Panc1 (cell line): ENCODE measurements at regions not wholly inside any gene's neighbourhood (a gene's known extent, or its start where the extent isn't known, plus 50 kb on each side); places are given as distances from the start of the nearest gene placed in this dataset.

ENCODE experiments used
- CTCF ChIP-seq: fragments of 450-650 bp; IDR thresholded peaks from 2 replicates; pipeline ENCODE4 v1.5.1; 2017; ENCODE audit warnings: mild to moderate bottlenecking
- POLR2AphosphoS5 ChIP-seq: IDR thresholded peaks from 2 replicates; pipeline ENCODE4 v1.6.1; 2012; ENCODE audit warnings: mild to moderate bottlenecking, low read depth, low read length, moderate library complexity
- SIN3A ChIP-seq: IDR thresholded peaks from 2 replicates; pipeline ENCODE4 v1.6.1; 2012; ENCODE audit warnings: low read depth, mild to moderate bottlenecking, low read length, moderate library complexity, borderline replicate concordance; ENCODE audit not compliant: insufficient read depth
- TCF7L2 ChIP-seq: IDR thresholded peaks from 2 replicates; pipeline ENCODE4 v1.6.1; 2011; ENCODE audit warnings: mild to moderate bottlenecking, low read depth, low read length, inconsistent platforms
- TF ChIP-seq, protein P1 (sequence below), 2 experiments: IDR thresholded peaks; 2 replicates each; pipeline ENCODE4 v1.6.1; 2011 to 2012; ENCODE audit warnings: low read depth in 2 of 2, control low read depth in 1 of 2, low read length in 1 of 2, mild to moderate bottlenecking in 1 of 2, moderate library complexity in 1 of 2; ENCODE audit not compliant: insufficient read depth in 1 of 2

GRCh38 chr15:95097361-95097760, 866.0 kb downstream of the MCTP2 start:
- TF ChIP-seq CTCF (no peak), TCF7L2 (no peak), POLR2AphosphoS5 (no peak), SIN3A (no peak)
- TF ChIP-seq, protein P1, sequence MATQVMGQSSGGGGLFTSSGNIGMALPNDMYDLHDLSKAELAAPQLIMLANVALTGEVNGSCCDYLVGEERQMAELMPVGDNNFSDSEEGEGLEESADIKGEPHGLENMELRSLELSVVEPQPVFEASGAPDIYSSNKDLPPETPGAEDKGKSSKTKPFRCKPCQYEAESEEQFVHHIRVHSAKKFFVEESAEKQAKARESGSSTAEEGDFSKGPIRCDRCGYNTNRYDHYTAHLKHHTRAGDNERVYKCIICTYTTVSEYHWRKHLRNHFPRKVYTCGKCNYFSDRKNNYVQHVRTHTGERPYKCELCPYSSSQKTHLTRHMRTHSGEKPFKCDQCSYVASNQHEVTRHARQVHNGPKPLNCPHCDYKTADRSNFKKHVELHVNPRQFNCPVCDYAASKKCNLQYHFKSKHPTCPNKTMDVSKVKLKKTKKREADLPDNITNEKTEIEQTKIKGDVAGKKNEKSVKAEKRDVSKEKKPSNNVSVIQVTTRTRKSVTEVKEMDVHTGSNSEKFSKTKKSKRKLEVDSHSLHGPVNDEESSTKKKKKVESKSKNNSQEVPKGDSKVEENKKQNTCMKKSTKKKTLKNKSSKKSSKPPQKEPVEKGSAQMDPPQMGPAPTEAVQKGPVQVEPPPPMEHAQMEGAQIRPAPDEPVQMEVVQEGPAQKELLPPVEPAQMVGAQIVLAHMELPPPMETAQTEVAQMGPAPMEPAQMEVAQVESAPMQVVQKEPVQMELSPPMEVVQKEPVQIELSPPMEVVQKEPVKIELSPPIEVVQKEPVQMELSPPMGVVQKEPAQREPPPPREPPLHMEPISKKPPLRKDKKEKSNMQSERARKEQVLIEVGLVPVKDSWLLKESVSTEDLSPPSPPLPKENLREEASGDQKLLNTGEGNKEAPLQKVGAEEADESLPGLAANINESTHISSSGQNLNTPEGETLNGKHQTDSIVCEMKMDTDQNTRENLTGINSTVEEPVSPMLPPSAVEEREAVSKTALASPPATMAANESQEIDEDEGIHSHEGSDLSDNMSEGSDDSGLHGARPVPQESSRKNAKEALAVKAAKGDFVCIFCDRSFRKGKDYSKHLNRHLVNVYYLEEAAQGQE (IDR thresholded peaks at IDR 0.05; ENCODE audit: insufficient read depth in 1 of 2, low read depth in 2 of 2, low read length in 1 of 2) = no peak
